ENCODE measurements at regions not wholly inside any gene's neighbourhood (a gene's known extent, or its start where the extent isn't known, plus 50 kb on each side); places are given as distances from the start of the nearest gene placed in this dataset.

DNA sequence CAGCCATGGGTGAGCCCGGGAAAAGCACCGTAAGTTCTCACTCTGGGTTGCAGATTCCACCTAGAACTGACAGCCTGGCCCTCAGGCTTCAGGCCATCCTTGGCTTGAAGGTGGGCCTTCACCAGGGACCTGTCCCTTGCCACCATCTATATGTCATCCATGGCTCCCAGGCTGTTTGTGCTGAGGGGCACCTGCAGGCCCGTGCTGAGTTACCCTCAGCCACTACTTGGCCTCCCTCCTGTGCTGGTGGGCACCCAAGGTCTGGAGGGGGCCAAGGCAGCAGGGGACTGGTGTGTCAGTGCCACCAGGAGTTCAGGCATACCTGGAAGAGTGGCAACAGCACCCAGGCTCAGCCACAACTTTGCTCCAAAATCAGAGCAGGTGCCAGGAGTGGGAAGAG, 326.2 kb upstream of the SMIM21 start:
- TF ChIP-seq, protein P1, sequence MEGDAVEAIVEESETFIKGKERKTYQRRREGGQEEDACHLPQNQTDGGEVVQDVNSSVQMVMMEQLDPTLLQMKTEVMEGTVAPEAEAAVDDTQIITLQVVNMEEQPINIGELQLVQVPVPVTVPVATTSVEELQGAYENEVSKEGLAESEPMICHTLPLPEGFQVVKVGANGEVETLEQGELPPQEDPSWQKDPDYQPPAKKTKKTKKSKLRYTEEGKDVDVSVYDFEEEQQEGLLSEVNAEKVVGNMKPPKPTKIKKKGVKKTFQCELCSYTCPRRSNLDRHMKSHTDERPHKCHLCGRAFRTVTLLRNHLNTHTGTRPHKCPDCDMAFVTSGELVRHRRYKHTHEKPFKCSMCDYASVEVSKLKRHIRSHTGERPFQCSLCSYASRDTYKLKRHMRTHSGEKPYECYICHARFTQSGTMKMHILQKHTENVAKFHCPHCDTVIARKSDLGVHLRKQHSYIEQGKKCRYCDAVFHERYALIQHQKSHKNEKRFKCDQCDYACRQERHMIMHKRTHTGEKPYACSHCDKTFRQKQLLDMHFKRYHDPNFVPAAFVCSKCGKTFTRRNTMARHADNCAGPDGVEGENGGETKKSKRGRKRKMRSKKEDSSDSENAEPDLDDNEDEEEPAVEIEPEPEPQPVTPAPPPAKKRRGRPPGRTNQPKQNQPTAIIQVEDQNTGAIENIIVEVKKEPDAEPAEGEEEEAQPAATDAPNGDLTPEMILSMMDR (IDR thresholded peaks at IDR 0.05), result no peak
- no peak for TF ChIP-seq EZH2 (IDR thresholded peaks at IDR 0.05)
